K562 (cell line): ENCODE measurements at regions not wholly inside any gene's neighbourhood (a gene's known extent, or its start where the extent isn't known, plus 50 kb on each side); places are given as distances from the start of the nearest gene placed in this dataset.

Experiments used
- CCNT2 ChIP-seq: IDR thresholded peaks from 2 replicates; pipeline ENCODE4 v1.6.1; 2011; ENCODE audit warnings: borderline replicate concordance, low read depth, mild to moderate bottlenecking, moderate library complexity, mixed read lengths, low read length; ENCODE audit not compliant: insufficient read length; ENCODE audit errors: extremely low read depth
- CEBPB ChIP-seq: fragments of 450-650 bp; IDR thresholded peaks from 2 replicates; pipeline ENCODE4 v1.6.1; 2016; ENCODE audit warnings: missing genetic modification characterization, missing compliant biosample characterization
- EP300 ChIP-seq: IDR thresholded peaks from 2 replicates; pipeline ENCODE4 v1.6.1; 2012; ENCODE audit warnings: low read length, improper control_type of control experiment
- JUN ChIP-seq, 2 experiments: sonication (generic) in 1 of 2; formaldehyde crosslinking in 1 of 2; IDR thresholded peaks; 2 replicates each; pipeline versions ENCODE4 v1.6.1 to v1.8.0; 2012 to 2022; ENCODE audit warnings: borderline replicate concordance in 2 of 2, mild to moderate bottlenecking in 2 of 2, improper control_type of control experiment in 1 of 2, low read depth in 1 of 2, low read length in 1 of 2, missing genetic modification reagents in 1 of 2
- NCOR1 ChIP-seq: fragments of 450-650 bp; IDR thresholded peaks from 2 replicates; pipeline ENCODE4 v1.6.1; 2016; ENCODE audit warnings: mild to moderate bottlenecking, moderate library complexity
- POLR2AphosphoS5 ChIP-seq: IDR thresholded peaks from 2 replicates; pipeline ENCODE4 v1.6.1; 2011; ENCODE audit warnings: mild to moderate bottlenecking, low read depth, low read length, moderate library complexity; ENCODE audit not compliant: control insufficient read depth, insufficient read depth
- SMAD1 ChIP-seq: fragments of 150-350 bp; IDR thresholded peaks from 2 replicates; pipeline ENCODE4 v1.6.1; 2014; ENCODE audit warnings: low read length, low read depth; ENCODE audit not compliant: partially characterized antibody
- YY1 ChIP-seq, 3 experiments: IDR thresholded peaks; 2 replicates each; pipeline ENCODE4 v1.6.1; 2011; ENCODE audit warnings: low read length in 2 of 3, mild to moderate bottlenecking in 2 of 3, moderate library complexity in 2 of 3, borderline replicate concordance in 1 of 3, control low read depth in 1 of 3, low read depth in 1 of 3; ENCODE audit not compliant: insufficient read depth in 3 of 3, insufficient replicate concordance in 2 of 3, control insufficient read depth in 1 of 3, insufficient read length in 1 of 3; ENCODE audit errors: extremely low read depth in 1 of 3
- ZNF263 ChIP-seq: sonication (generic); formaldehyde crosslinking; IDR thresholded peaks from 2 replicates; pipeline ENCODE4 v1.8.0; 2022; ENCODE audit warnings: mild to moderate bottlenecking, missing genetic modification reagents, borderline replicate concordance
- ZNF444 ChIP-seq: fragments of 250-450 bp; sonication (Bioruptor Pico); IDR thresholded peaks from 2 replicates; pipeline ENCODE4 v1.4.0; 2020; ENCODE audit warnings: mild to moderate bottlenecking, moderate library complexity
- TF ChIP-seq, protein P1 (sequence below): fragments of 450-650 bp; formaldehyde crosslinking; IDR thresholded peaks from 2 replicates; pipeline ENCODE4 v1.4.0; 2022; ENCODE audit warnings: missing genetic modification characterization
- TF ChIP-seq, protein P2 (sequence below): sonication (generic); formaldehyde crosslinking; IDR thresholded peaks from 2 replicates; pipeline ENCODE4 v1.8.0; 2022; ENCODE audit warnings: mild to moderate bottlenecking, missing genetic modification reagents, borderline replicate concordance
- TF ChIP-seq, protein P3 (sequence below): sonication (generic); formaldehyde crosslinking; IDR thresholded peaks from 2 replicates; pipeline ENCODE4 v1.5.0; 2020; ENCODE audit warnings: missing genetic modification reagents

GRCh38 chr12:89176676-89177075 is 175.6 kb downstream of the DUSP6 start:
- TF ChIP-seq POLR2AphosphoS5, result no peak
- no peak for TF ChIP-seq EP300
- TF ChIP-seq, protein P1, sequence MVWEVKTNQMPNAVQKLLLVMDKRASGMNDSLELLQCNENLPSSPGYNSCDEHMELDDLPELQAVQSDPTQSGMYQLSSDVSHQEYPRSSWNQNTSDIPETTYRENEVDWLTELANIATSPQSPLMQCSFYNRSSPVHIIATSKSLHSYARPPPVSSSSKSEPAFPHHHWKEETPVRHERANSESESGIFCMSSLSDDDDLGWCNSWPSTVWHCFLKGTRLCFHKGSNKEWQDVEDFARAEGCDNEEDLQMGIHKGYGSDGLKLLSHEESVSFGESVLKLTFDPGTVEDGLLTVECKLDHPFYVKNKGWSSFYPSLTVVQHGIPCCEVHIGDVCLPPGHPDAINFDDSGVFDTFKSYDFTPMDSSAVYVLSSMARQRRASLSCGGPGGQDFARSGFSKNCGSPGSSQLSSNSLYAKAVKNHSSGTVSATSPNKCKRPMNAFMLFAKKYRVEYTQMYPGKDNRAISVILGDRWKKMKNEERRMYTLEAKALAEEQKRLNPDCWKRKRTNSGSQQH (CRISPR knock-in tag), result no peak
- TF ChIP-seq ZNF263 (CRISPR knock-in tag), result no peak
- no peak for TF ChIP-seq ZNF444 (CRISPR knock-in tag)
- no peak for TF ChIP-seq JUN (IDR thresholded peaks at IDR 0.05; ENCODE audit: borderline replicate concordance, low read depth, low read length)
- no peak for TF ChIP-seq JUN (CRISPR knock-in tag; IDR thresholded peaks at IDR 0.05; ENCODE audit: borderline replicate concordance)
- TF ChIP-seq, protein P2, sequence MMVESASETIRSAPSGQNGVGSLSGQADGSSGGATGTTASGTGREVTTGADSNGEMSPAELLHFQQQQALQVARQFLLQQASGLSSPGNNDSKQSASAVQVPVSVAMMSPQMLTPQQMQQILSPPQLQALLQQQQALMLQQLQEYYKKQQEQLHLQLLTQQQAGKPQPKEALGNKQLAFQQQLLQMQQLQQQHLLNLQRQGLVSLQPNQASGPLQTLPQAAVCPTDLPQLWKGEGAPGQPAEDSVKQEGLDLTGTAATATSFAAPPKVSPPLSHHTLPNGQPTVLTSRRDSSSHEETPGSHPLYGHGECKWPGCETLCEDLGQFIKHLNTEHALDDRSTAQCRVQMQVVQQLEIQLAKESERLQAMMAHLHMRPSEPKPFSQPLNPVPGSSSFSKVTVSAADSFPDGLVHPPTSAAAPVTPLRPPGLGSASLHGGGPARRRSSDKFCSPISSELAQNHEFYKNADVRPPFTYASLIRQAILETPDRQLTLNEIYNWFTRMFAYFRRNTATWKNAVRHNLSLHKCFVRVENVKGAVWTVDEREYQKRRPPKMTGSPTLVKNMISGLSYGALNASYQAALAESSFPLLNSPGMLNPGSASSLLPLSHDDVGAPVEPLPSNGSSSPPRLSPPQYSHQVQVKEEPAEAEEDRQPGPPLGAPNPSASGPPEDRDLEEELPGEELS, result no peak
- TF ChIP-seq, protein P3, sequence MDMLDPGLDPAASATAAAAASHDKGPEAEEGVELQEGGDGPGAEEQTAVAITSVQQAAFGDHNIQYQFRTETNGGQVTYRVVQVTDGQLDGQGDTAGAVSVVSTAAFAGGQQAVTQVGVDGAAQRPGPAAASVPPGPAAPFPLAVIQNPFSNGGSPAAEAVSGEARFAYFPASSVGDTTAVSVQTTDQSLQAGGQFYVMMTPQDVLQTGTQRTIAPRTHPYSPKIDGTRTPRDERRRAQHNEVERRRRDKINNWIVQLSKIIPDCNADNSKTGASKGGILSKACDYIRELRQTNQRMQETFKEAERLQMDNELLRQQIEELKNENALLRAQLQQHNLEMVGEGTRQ, result no peak
- TF ChIP-seq YY1 (IDR thresholded peaks at IDR 0.05; ENCODE audit: borderline replicate concordance in 1 of 3, control insufficient read depth in 1 of 3, extremely low read depth in 1 of 3, insufficient read depth in 3 of 3, insufficient read length in 1 of 3, insufficient replicate concordance in 2 of 3, low read depth in 1 of 3, low read length in 2 of 3), result no peak
- TF ChIP-seq CEBPB (tag), result no peak
- no peak for TF ChIP-seq CCNT2
- no peak for TF ChIP-seq NCOR1
- TF ChIP-seq SMAD1, result no peak
